Parathyroid adenoma (tissue), 2 donors: ENCODE measurements at regions not wholly inside any gene's neighbourhood (a gene's known extent, or its start where the extent isn't known, plus 50 kb on each side); places are given as distances from the start of the nearest gene placed in this dataset.

Source experiments
- H2AFZ ChIP-seq: fragments of 300-600 bp; sonication (generic); one replicate; pipeline ENCODE4 v1.7.0; 2017; ENCODE audit warnings: antibody characterized with exemption, mild to moderate bottlenecking
- H3K27ac ChIP-seq: fragments of 300-600 bp; sonication (generic); one replicate; pipeline ENCODE4 v1.7.0; 2017
- H3K27me3 ChIP-seq: fragments of 300-600 bp; sonication (generic); one replicate; pipeline ENCODE4 v1.7.0; 2017; ENCODE audit warnings: low read length; ENCODE audit not compliant: control insufficient read depth, insufficient read depth
- H3K36me3 ChIP-seq: fragments of 300-600 bp; sonication (generic); one replicate; pipeline ENCODE4 v1.7.0; 2017; ENCODE audit warnings: low read length; ENCODE audit not compliant: control insufficient read depth, insufficient read depth
- H3K4me1 ChIP-seq: fragments of 300-600 bp; sonication (generic); one replicate; pipeline ENCODE4 v1.7.0; 2017; ENCODE audit warnings: control low read depth
- H3K4me2 ChIP-seq: fragments of 300-600 bp; sonication (generic); one replicate; pipeline ENCODE4 v1.7.0; 2017; ENCODE audit warnings: low read length
- H3K4me3 ChIP-seq: fragments of 300-600 bp; sonication (generic); one replicate; pipeline ENCODE4 v1.7.0; 2017; ENCODE audit warnings: low read depth, low read length
- H3K79me2 ChIP-seq: fragments of 300-600 bp; sonication (generic); one replicate; pipeline ENCODE4 v1.7.0; 2017; ENCODE audit warnings: control low read depth
- H3K9ac ChIP-seq: fragments of 300-600 bp; sonication (generic); one replicate; pipeline ENCODE4 v1.7.0; 2017; ENCODE audit warnings: mild to moderate bottlenecking
- H3K9me3 ChIP-seq: fragments of 300-600 bp; sonication (generic); one replicate; pipeline ENCODE4 v1.7.0; 2017; ENCODE audit warnings: low read length; ENCODE audit not compliant: control insufficient read depth
- CTCF ChIP-seq: fragments of 300-600 bp; sonication (generic); IDR thresholded peaks from one replicate; pipeline ENCODE4 v1.7.0; 2017; ENCODE audit warnings: antibody characterized with exemption, mild to moderate bottlenecking
- donor health status: primary hyperparathyroidism.

DNA sequence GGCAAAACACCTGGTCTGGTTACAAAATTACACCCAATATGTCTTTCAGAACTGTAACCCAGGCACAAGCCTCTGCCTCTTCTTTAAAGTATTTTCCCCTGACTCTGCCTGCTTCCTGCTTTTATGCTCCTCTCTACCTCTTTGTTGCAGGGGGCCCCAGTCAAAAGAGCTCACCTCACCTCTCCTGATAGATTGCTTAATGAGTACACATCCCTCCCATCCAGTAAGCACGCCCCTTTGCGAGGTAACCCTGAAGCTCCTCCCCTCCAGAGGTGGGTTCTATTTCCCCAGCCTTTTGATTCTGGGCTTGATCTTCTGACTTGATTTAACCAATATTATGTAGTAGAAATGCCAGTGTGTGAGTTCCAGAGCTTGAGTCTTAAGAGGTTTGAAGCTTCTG lies 56.6 kb upstream of the EYA2 start:
- H3K4me1 ChIP-seq = no peaks in the 10 kb centered on the region
- H3K4me2 ChIP-seq = no peak overlapping the region
- H3K27me3 ChIP-seq = no peaks in the 10 kb centered on the region
- H3K79me2 ChIP-seq = no peaks in the 10 kb centered on the region
- H3K36me3 ChIP-seq = no peaks in the 10 kb centered on the region
- H3K27ac ChIP-seq = no peak overlapping the region
- H3K9me3 ChIP-seq = no peaks in the 10 kb centered on the region
- no peak overlapping the region for H3K9ac ChIP-seq
- H3K4me3 ChIP-seq = no peak overlapping the region
- H2AFZ ChIP-seq = no peak overlapping the region
- TF ChIP-seq CTCF = no peak

GRCh38 chr20:46840054-46840729 lies 54.5 kb upstream of the EYA2 start:
- no peak overlapping the region for H3K9ac ChIP-seq
- H3K79me2 ChIP-seq = no peaks in the 10 kb centered on the region
- no peak overlapping the region for H3K27ac ChIP-seq
- no peaks in the 10 kb centered on the region for H3K27me3 ChIP-seq
- no peak for TF ChIP-seq CTCF
- no peak overlapping the region for H3K4me2 ChIP-seq
- no peaks in the 10 kb centered on the region for H3K4me1 ChIP-seq
- H3K9me3 ChIP-seq = no peaks in the 10 kb centered on the region
- no peak overlapping the region for H2AFZ ChIP-seq
- H3K36me3 ChIP-seq = no peaks in the 10 kb centered on the region
- H3K4me3 ChIP-seq = no peak overlapping the region
